HG03064 (cell line): ENCODE measurements at regions not wholly inside any gene's neighbourhood (a gene's known extent, or its start where the extent isn't known, plus 50 kb on each side); places are given as distances from the start of the nearest gene placed in this dataset.

Source experiments
- ATAC-seq: cut with Tn5 transposase; IDR thresholded peaks from one replicate; pipeline ENCODE4 v1.9.1; 2021; ENCODE audit warnings: low read depth; ENCODE audit not compliant: unreplicated experiment

DNA sequence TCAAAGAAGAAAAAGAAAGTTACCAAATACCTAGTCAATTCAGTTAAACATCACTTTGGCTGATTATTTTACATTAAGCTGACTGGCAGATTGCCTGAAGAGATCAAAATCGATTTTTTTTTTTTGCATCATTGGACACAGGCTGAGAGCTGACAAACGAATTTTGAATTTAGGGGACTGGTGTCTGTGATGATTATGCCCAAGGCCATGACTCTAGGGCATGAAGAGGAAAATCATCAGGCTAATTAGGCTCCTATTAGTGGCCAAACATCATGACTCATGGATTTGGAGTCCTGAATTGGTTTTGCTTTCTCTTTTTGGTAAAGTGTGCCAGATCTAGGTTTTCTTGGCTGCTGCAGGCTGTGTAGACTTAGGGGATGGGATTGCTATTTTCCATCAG lies 829.3 kb upstream of the LCORL start:
- ATAC-seq = no peak

DNA sequence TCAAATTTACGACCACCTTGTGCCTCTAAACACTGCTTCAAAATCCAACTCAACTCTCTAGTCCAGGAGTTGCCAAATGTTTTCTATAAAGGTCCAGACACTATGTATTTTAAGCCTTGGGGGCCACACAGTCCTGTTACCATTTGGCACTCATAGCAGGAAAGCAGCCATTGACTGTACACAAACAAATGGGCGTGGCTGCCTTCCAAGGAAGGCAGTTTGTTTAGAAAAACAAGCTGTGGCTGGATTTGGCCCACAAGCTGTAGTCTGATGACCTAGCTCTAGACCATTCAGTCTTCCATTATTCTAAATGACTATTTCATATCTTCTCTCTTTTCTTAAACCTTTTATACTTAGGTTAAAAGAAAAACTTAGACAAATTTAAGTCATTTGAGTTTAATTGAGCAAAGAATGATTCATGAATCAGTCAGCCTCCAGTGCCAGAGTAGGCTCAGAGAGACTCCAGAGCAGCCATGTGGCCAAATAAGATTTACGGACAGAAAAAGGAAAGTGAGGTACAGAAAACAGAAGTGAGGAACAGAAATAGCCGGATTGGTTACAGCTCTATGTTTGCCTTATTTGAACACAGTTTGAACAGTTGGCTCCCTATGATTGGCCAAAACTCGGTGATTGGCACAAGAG lies 825.8 kb upstream of the LCORL start:
- ATAC-seq = no peak

DNA sequence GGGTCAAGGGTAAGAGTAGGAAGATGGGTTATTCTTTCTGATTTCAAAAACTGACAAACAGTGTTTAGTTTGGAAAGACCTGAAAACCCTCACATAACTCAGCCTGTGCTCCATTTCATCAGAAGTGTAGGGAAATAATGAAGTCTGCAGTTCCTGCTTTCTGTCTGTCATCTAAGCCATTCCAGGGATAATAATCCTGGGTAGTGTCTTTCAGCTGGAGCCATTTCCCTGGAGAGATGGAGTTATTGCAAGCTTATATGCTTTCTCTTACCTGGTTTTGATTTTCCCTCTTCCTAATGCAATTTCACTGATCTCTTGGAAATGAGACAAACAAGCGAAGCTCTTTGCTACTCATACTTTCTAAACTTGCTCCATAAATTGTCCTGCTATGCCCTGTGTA lies 824.8 kb upstream of the LCORL start:
- no peak for ATAC-seq

DNA sequence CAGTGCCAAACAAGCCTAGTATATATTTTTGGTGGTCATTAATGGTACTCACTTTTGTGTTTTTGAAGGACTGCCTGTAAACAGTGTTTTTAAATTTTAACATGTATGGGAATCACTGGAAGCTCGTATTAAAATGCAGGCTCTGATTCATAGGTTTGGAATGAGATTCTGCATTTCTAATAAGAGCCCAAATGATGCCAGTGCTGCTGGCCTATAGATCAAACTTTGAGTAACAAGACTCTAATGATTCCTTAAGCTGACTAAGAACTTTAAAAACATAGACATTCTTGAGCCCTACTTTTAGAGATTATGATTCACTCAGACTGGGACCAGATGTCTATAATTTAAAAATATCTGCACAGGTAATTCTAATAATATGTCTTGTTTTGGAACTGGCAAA lies 823.2 kb upstream of the LCORL start:
- ATAC-seq = no peak

DNA sequence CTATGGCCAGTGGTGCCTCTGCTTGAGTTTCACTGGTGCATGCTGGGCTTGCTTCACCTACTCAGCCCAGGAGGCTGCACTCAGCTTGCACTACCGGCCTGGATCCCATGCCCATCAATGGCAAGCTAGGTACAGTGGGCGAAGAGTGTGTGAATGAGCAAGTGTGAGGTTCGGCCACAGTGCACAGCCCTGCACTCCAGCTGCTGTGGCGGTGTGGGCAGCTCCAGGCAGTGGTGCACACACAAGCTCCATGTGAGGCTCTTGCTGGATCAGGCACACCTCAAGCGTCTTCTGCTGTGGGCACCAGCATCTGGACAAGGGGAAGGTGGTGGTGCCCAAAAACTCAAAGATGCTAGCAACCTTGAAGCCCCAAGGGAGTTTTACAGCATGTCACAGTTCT lies 820.9 kb upstream of the LCORL start:
- ATAC-seq = no peak

DNA sequence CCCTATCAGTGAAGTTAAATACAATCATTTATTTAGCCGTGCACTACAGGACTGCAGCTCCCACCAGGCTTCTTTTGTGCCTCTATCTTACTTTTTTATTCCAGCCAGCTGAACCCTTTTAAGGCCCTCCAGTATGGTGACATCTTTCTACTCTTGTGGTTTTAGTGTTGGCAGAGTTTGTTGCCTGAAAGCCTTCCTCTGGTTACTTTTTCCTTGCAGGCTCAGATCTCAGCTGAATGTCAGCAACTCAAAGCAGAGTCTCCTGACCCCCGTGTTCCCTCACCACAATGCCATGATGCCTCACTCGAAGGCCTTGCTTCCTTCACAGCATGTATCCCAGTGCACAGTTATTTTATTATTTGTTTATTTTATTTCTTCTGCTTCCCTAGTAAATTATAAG lies 818.9 kb upstream of the LCORL start:
- ATAC-seq = no peak

DNA sequence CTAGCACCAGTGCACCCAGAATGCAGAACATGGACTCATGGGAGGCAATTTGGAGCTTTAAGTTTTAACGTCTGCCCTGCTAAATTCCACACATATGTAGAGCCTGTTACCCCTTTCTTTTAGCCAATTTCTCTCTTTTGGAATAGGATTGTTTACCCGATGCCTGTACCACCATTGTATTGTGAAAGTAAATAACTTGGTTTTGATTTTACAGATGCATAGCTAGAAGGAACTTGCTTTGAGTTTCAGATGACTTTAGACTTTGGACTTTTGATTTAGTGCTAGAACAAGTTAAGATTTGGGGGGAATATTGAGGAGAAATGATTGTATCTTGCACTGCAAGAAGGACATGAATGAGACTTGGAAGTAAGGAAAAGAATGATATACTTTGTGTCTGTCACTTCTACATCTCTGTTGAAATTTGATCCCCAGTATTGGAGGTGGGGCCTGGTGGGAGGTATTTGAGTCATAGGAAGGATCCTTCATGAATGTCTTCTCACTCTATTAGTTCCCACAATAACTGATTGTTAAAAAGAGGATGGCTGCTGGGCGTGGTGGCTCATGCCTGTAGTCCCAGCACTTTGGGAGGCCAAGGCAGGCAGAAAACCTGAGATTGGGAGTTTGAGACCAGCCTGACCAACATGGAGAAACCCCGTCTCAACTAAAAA lies 794.8 kb upstream of the LCORL start:
- no peak for ATAC-seq

DNA sequence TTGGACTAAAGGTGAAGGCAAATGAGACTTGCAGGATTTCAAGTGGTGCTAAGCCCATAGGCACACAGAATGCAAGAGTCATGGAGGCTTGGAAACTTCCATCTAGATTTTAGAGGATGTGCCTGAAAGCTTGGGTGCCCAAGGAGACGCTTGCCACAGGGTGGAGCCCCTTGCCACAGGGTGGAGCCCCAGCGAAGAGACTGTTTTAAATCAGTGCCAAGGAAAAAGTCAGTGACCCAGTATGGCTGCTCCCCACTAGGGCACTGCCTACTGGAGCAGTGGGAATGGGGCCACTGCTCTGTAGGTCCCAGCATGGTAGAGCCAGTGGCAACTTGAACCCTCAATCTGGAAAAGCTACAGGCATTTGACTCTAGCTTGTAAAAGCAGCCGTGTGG lies 794.2 kb upstream of the LCORL start:
- no peak for ATAC-seq

DNA sequence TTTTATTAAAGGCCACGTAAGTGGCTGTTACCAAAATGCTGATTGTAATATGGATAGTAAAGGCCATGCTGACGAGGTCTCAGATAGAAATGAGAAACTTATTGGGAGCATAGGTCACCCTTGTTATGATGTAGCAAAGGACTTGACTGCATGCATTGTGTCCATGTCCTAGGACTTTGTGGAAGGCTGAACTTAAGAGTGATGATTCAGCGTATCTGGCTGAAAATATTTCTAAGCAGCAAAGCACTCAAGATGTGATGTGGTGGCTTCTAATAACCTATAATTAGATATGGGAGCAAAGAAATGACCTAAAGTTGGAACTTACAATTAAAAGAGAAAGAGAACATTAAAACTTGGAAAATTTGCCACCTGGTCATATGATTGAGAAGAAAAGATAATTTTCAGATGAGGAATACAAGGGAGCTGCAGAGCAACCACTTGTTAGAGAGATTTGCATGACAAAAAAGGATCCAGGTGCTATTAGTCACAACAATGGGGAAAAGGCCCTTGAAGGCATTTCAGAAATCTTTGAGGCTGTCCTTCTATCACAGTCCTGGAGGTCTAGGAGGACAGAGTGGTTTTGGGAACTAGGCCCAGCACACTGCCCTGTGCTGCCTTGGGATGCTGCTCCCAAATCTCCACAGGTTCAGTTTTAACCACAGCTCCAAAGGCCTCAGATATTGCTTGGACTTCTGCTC lies 793.7 kb upstream of the LCORL start:
- no peak for ATAC-seq

DNA sequence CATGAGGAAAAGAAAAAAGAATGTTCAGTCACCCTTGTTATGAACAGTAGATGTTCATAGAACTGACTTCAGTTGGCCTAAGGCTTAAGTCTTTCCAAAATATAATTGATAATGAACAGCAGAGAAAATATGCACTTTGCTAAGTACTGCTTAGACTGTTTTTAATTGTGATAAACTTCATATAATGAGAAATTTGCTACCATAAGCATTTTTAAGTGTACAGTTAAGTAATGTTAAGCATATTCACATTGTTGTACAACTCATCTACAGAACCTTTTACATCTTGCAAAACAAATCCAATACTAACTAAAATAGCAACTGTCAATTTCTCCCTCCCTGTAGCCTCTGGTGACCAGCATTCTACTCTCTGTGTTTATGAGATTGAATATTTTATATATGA lies 792.2 kb upstream of the LCORL start:
- ATAC-seq = no peak

DNA sequence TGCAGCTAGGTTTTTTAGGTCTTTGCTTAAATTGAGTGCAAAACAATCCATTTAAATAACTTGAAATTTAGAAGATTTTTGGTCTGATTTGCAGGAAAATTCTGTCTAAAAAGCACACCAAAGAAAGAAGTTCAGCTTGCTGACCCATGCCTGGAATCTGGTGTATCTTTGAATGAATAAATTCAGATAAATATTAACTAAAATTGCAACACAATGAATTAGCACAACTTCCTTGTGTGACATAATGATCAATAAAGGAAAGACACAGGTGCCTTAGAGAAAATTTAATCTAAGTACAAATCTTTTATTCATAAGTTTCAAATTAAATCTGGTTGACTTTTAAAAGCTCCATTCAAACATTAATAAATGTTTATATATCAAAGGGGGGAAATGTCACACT lies 791.5 kb upstream of the LCORL start:
- ATAC-seq = no peak

DNA sequence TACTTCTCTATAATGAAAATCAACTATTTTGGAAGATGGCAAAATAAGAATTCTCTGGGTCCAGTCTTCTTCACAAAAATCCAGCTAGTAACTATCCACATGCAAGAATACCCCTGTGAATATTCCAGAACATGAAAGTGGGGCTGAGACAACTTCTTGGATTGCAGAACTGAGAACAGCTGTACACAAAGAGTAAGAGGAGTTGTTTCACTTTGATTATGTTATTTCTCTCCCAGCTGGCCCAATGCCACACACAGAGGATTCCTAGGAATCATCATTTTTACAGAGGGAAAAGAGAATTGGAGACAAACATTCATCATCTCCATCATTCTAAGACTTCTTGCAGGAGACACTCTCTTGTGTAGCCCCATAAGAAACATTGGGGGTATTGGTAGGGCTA lies 782.2 kb upstream of the LCORL start:
- ATAC-seq = no peak

DNA sequence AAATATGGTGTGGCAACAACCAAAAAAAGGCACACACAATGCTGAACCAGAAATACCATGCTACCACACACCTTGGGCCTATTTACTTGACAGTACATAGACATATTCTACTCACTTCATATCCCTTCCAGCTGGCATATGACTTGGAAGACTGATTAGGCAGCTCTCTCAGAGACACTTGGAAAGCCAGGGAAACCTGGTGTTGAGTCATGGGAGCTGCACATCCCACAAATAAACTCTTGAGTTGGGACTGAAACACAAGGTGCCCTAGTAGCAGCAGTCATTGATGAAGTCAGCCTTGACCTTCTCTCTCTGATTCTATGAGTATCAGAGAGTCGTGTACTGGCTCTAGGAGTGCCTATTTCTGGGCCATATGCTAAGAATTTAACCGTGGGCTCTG lies 776.6 kb upstream of the LCORL start:
- no peak for ATAC-seq

DNA sequence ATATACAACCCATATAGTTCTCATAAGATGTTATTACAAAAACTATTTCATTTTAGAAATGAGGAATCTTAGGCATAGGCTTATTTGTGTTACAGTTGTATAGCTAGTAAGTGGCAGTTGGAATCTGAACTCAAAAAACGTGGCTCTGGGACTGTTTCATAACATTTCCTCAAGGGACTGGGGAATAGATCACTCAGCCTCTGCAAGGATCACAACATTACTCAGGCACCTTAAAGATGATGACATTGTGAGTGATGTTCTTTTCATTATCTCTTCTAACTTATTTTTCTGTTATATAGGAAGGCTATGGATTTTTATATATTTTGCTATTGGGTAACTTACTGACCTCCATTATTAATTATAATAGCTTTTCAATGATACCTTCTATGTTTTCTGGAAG lies 774.2 kb upstream of the LCORL start:
- no peak for ATAC-seq

DNA sequence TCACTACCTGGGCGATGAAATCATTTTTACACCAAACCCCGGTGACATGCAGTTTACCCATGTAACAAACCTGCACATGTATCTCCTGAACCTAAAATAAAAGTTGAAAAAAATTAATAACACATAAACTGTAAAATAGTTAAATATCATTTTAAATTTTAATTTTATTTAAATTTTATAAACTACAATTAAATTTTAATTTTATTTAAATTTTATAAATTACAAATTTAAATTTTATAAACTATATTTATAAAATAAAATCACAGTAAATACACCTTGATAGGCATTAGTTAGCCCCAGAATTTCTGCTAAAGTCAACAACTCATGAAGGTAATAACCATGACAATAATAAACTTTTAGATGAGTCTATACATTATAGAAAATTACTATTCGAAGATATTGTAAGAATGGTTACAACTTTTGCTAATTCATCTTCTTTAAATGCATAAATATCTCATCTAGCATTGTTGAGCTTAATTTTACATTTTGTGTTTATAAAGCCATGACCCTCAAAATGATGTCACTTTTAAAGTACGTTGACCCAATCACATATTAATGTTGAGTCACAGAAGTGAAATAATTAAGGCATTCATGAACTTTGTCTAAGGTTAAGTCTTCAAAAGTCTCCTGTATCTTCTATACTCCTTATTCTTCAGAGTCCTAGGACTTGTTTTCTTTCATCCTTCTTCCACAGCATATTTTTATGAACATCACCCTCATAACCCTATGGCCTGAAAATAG lies 755.8 kb upstream of the LCORL start:
- ATAC-seq = no peak

DNA sequence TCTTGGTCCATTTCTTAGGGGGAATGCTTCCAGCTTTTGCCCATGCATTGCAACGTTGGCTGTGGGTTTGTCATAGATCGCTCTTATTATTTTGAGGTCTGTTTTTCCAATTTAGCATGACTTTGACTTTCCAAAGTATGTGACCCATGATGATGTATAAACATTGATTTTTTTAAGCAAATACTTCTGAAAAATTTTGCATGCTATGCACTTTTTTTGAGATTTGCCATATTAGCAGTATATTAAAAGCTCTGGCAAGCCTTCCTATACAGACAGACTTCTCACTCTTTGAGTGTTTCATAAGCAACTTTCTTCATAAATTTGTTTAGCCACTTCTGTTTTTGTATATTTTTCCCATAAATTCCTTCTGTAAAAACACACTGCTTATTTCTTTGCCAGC lies 746.4 kb upstream of the LCORL start:
- ATAC-seq = no peak

DNA sequence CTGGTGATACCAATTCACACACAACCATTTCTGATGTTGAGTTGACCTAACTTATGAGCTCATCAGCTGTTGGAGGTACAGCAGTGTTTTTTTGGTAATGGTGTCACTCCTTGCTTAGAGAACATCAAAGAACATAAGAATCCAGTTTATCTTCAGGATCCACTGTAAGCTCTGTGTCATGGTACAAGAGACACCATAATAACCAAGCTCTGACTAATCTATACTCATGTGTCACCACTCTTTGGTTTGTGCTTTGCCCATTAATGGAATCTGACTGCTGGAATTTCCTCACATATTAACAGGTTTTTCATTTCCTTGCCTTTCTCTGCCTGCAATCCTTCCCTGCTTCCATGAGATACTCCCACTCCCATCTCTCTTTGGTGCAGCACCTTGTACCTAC lies 735.1 kb upstream of the LCORL start:
- no peak for ATAC-seq

DNA sequence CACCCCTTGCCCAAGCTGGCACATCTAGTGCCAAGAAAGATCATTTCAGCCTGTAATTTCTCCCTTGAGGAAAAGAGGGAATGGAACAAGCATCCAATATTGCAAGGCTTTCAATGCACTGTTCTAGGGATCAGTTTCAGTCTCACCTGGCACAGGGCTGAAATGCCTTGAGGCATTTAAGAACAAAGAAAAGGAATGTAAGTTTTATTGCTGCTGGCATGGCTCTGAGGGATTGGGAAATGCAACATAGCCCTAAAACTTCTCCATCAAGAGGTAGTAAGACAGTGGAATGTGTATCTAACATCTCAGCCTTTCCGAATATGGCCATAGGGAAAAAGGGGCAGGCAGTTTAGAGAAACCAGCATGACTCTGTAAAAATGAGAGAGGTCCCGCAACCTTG lies 732.6 kb upstream of the LCORL start:
- ATAC-seq = no peak

DNA sequence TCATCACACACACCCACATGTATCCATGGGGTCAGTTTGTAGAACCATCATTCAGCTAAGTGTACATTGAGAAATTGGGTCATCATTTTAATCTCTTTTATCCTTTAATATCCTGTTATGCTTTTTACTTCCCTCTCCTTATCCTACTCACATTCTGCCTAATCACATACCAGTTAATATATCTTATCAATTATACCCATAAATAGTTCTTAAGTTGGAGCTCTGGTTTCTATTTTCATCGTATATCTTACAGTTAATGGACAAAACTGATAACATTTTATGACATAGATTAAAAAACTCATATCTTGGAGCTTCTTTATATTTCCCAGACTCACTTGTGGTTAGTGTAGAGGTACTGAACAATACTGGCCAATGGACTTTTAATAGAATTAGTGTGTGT lies 729.5 kb upstream of the LCORL start:
- ATAC-seq = no peak

DNA sequence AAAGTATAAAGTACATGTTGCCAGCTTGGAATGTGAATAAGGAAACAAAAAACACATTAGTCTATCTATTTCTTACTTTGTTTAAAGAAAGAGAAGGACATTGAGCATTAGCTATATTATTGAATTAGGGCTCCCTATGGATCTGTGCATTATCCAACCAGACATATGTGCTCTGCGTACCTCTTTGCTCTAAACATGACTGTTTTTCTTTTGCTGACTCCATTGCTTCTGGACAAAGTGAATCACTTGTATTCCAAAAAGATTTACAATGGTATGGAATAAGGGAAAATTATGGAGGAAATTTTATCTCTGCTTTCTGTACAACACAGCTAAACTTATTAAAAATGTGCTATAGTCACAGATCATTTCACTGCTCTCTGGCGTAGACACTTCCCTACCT lies 727.8 kb upstream of the LCORL start:
- no peak for ATAC-seq

DNA sequence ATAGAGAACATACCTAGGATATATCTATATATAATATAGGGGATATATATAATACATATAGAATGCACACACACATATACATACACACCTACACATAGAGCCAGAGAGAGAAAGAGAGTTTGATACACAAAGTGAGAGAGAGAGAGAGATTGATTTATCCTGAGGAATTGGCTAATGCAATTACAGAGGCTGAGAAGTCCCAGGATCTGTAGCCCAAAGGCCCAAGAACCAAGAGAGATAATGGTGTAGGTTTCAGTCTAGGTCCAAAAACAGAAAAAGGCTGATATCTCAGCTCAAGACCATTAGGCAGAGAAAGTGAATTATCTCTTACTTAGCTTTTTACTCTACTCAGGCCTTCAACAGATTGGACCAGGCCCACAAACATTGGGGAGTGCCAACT lies 715.0 kb upstream of the LCORL start:
- ATAC-seq = no peak
